ENCODE measurements at regions not wholly inside any gene's neighbourhood (a gene's known extent, or its start where the extent isn't known, plus 50 kb on each side); places are given as distances from the start of the nearest gene placed in this dataset.
"Not testable (repeated sequence)": the region's sequence is repeated elsewhere in the genome, so short reads cannot be mapped to it uniquely, and the experiment has no call there.

GRCh38 chr5:13227513-13227912, 717.0 kb downstream of the DNAH5 start:
- DNase-seq (ENCODE audit: low read depth, low spot score) = no peak

GRCh38 chr5:13218518-13218917, 726.0 kb downstream of the DNAH5 start:
- DNase-seq (ENCODE audit: low read depth, low spot score) = no peak

GRCh38 chr5:13217636-13218035, 726.9 kb downstream of the DNAH5 start:
- peak; percentile 14 for DNase-seq (ENCODE audit: low read depth, low spot score)

- no peak for DNase-seq (ENCODE audit: low read depth, low spot score)
These were observed 728.7 kb downstream of the DNAH5 start for GRCh38 chr5:13215806-13216205.

- no peak for DNase-seq (ENCODE audit: low read depth, low spot score)
These were observed 729.1 kb downstream of the DNAH5 start for GRCh38 chr5:13215370-13215769.

GRCh38 chr5:13214182-13214581, 730.3 kb downstream of the DNAH5 start:
- DNase-seq (ENCODE audit: low read depth, low spot score) = no peak

GRCh38 chr5:13212886-13213285, 731.6 kb downstream of the DNAH5 start:
- DNase-seq (ENCODE audit: low read depth, low spot score) = no peak

GRCh38 chr5:13211064-13211463, 733.4 kb downstream of the DNAH5 start:
- no peak for DNase-seq (ENCODE audit: low read depth, low spot score)

- DNase-seq (ENCODE audit: low read depth, low spot score) = no peak
These were observed 737.4 kb downstream of the DNAH5 start for GRCh38 chr5:13207112-13207511.

- DNase-seq (ENCODE audit: low read depth, low spot score) = no peak
These were observed 743.5 kb downstream of the DNAH5 start for GRCh38 chr5:13201022-13201421.

GRCh38 chr5:13198226-13198625, 746.3 kb downstream of the DNAH5 start:
- not testable (repeated sequence) for DNase-seq (ENCODE audit: low read depth, low spot score)

- no peak for DNase-seq (ENCODE audit: low read depth, low spot score)
These were observed 755.0 kb downstream of the DNAH5 start for GRCh38 chr5:13189532-13189931.

- no peak for DNase-seq (ENCODE audit: low read depth, low spot score)
These were observed 756.1 kb downstream of the DNAH5 start for GRCh38 chr5:13188371-13188770.

- DNase-seq (ENCODE audit: low read depth, low spot score) = no peak
These were observed 757.3 kb downstream of the DNAH5 start for GRCh38 chr5:13187186-13187585.

GRCh38 chr5:13186177-13186576, 758.3 kb downstream of the DNAH5 start:
- DNase-seq (ENCODE audit: low read depth, low spot score) = no peak

GRCh38 chr5:13179407-13180087, 764.9 kb downstream of the DNAH5 start:
- no peak for DNase-seq (ENCODE audit: low read depth, low spot score)

GRCh38 chr5:13143630-13144029, 800.9 kb downstream of the DNAH5 start:
- DNase-seq (ENCODE audit: low read depth, low spot score) = no peak

- no peak for DNase-seq (ENCODE audit: low read depth, low spot score)
These were observed 801.3 kb downstream of the DNAH5 start for GRCh38 chr5:13143214-13143613.

GRCh38 chr5:13133951-13134350, 810.5 kb downstream of the DNAH5 start:
- DNase-seq (ENCODE audit: low read depth, low spot score) = no peak

- DNase-seq (ENCODE audit: low read depth, low spot score) = no peak
These were observed 829.0 kb downstream of the DNAH5 start for GRCh38 chr5:13115476-13115875.

- no peak for DNase-seq (ENCODE audit: low read depth, low spot score)
These were observed 836.2 kb downstream of the DNAH5 start for GRCh38 chr5:13108265-13108664.

- no peak for DNase-seq (ENCODE audit: low read depth, low spot score)
These were observed 837.0 kb downstream of the DNAH5 start for GRCh38 chr5:13107537-13107936.

GRCh38 chr5:13081116-13081515, 863.4 kb downstream of the DNAH5 start:
- DNase-seq (ENCODE audit: low read depth, low spot score) = no peak

- not testable (repeated sequence) for DNase-seq (ENCODE audit: low read depth, low spot score)
These were observed 871.6 kb downstream of the DNAH5 start for GRCh38 chr5:13072936-13073335.

All from astrocyte of the hippocampus (primary cell).